Stomach smooth muscle (tissue), 2 donors: ENCODE measurements at regions not wholly inside any gene's neighbourhood (a gene's known extent, or its start where the extent isn't known, plus 50 kb on each side); places are given as distances from the start of the nearest gene placed in this dataset.
"Not testable (repeated sequence)": the region's sequence is repeated elsewhere in the genome, so short reads cannot be mapped to it uniquely, and the experiment has no call there.

Experiments
- H3K27ac ChIP-seq: one replicate; pipeline ENCODE4 v1.7.0; 2013; ENCODE audit warnings: mild to moderate bottlenecking, low read length, inconsistent platforms
- H3K27me3 ChIP-seq, 2 donors: one replicate each; pipeline ENCODE4 v1.7.0; 2013; ENCODE audit warnings: low read length in 2 of 2; ENCODE audit not compliant: insufficient read depth in 2 of 2, control insufficient read depth in 1 of 2
- H3K36me3 ChIP-seq, 2 donors: one replicate each; pipeline ENCODE4 v1.7.0; 2013; ENCODE audit warnings: low read length in 2 of 2; ENCODE audit not compliant: control insufficient read depth in 2 of 2, insufficient read depth in 2 of 2
- H3K4me1 ChIP-seq: one replicate; pipeline ENCODE4 v1.7.0; 2013; ENCODE audit warnings: low read length; ENCODE audit not compliant: control insufficient read depth, insufficient read depth
- H3K4me3 ChIP-seq, 2 donors: one replicate each; pipeline ENCODE4 v1.7.0; 2013; ENCODE audit warnings: low read length in 2 of 2
- H3K9ac ChIP-seq, 2 donors: one replicate each; pipeline ENCODE4 v1.7.0; 2013; ENCODE audit warnings: low read length in 2 of 2, mild to moderate bottlenecking in 1 of 2
- H3K9me3 ChIP-seq, 2 donors: one replicate each; pipeline ENCODE4 v1.7.0; 2013; ENCODE audit warnings: low read length in 2 of 2; ENCODE audit not compliant: control insufficient read depth in 2 of 2
- donor health status: healthy.
- donor health status: Pancreatic carcinoma.

DNA sequence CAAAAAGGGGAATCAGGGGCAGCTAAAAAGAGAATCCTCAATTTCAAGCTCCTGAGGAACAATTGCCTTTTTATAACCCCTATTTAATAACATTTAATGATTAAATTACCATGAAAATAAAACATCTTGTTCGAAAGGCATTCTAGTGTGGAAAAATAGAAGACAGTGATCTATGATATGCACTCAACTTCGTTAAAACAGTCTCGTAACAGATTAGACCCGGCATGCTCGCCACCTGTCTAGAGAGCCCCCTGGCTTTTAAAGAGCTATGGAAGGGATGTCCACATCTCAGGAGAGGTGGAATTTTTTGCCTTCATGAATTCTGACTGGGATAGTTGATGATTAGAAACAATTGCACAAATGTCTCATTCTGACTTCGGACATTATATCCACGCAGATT is 153.7 kb upstream of the MDFIC2 start:
- H3K27me3 ChIP-seq = no peaks in the 10 kb centered on the region
- H3K4me3 ChIP-seq = no peak overlapping the region
- H3K9me3 ChIP-seq = no peaks in the 10 kb centered on the region

DNA sequence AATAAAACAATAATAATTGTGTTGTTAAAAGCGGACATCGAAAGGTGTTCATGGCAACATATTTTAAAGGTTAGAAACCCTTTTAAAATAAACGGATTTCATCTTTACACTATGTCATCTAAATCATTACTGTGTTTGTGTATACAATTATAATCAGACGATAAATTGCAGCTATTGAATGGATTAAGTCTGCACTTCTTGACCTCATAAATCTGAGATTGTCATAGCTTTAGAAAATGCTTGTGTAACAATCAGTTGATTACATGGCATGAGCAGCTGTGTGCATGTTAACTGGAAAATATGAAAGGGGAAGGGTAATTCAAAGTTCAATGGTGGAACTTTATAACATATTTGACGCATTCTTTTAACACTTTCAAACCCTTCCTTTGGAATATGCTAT is 152.4 kb upstream of the MDFIC2 start:
- Histone ChIP-seq H3K9me3 (no peaks in the 10 kb centered on the region), H3K9ac (no peak overlapping the region), H3K4me1 (no peaks in the 10 kb centered on the region), H3K4me3 (no peak overlapping the region), H3K36me3 (no peaks in the 10 kb centered on the region), H3K27ac (no peak overlapping the region), H3K27me3 (no peaks in the 10 kb centered on the region)

More for the DNA sequence above, 153.7 kb upstream of the MDFIC2 start:
- Histone ChIP-seq H3K27ac (no peak overlapping the region), H3K4me1 (no peaks in the 10 kb centered on the region), H3K36me3 (no peaks in the 10 kb centered on the region), H3K9ac (no peak overlapping the region)

DNA sequence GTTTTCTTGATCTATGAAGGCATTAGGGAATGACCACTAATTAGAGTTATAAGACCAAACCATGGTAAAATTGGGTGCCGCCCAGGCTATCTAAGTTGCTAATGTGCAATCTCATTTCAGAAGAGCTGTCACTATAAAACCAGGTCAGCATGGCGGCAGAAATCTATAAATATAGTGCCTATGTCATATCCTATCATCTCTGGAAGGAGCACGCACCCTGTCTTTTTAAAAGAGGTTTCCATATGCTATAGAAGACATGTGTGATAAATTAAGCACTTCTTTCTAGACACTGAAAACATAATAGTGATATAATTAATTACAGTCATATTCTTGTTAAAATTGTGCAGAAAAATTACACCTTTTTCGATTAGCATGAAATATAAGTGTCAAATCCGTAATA is 152.0 kb upstream of the MDFIC2 start:
- Histone ChIP-seq H3K4me1 (no peaks in the 10 kb centered on the region), H3K9me3 (no peaks in the 10 kb centered on the region), H3K27me3 (no peaks in the 10 kb centered on the region), H3K9ac (no peak overlapping the region), H3K4me3 (no peak overlapping the region), H3K27ac (no peak overlapping the region), H3K36me3 (no peaks in the 10 kb centered on the region)

DNA sequence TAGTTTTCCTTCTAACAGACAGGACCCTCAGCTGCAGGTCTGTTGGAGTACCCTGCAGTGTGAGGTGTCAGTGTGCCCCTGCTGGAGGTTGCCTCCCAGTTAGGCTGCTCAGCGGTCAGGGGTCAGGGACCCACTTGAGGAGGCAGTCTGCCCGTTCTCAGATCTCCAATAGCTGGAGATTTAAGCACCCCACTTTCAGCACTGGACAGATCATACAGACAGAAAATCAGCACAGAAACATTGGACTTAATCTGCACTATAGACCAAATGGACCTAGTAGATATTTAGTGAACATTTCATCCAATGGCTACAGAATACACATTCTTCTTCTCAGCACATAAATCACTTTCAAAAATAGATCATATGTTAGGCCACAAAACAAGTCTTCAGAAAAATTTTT is 137.8 kb upstream of the MDFIC2 start:
- H3K9ac ChIP-seq, H3K9me3 ChIP-seq, H3K4me3 ChIP-seq, H3K36me3 ChIP-seq, H3K27ac ChIP-seq, H3K27me3 ChIP-seq, H3K4me1 ChIP-seq: not testable (repeated sequence)

DNA sequence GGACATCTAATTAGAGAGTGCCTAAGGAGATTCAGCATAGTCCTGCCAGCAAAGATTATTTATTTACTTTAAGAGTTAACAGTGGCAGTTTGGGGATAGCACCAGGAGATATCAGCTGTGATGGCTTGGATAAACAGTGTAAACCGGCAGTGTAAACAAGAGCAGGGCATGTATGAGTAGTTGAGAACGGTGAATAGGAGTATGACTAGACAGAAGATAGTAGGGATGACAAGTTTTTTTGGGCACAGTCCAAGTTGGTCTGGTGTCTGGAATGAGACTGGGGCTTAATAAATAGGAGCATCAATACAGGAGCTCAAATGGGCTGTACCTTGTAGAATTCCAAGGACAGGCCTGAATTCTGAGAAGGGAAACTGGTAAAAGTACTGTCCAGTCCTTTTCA is 123.0 kb upstream of the MDFIC2 start:
- not testable (repeated sequence) for H3K4me1 ChIP-seq, H3K36me3 ChIP-seq, H3K27me3 ChIP-seq, H3K4me3 ChIP-seq, H3K9ac ChIP-seq, H3K9me3 ChIP-seq, H3K27ac ChIP-seq

DNA sequence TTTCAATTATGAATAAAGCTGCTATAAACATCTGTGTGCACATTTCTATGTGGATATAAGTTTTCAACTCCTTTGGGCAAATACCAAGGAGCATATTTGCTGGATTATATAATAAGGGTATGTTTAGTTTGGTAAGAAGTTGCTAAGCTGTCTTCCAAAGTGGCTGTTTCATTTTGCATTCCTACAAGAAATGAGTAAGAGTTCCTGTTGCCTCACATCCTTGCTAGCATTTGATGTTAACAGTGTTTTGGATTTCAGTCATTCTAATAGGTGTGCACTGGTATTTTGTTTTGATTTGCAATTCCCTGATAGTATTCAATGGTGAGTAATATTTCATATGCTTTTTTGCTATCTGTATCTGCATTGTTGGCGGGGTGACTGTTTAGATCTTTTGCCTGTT is 120.7 kb upstream of the MDFIC2 start:
- no peaks in the 10 kb centered on the region for H3K9me3 ChIP-seq
- no peaks in the 10 kb centered on the region for H3K4me1 ChIP-seq
- no peak overlapping the region for H3K27ac ChIP-seq
- no peak overlapping the region for H3K4me3 ChIP-seq
- H3K36me3 ChIP-seq = no peaks in the 10 kb centered on the region
- H3K9ac ChIP-seq = no peak overlapping the region
- no peaks in the 10 kb centered on the region for H3K27me3 ChIP-seq

DNA sequence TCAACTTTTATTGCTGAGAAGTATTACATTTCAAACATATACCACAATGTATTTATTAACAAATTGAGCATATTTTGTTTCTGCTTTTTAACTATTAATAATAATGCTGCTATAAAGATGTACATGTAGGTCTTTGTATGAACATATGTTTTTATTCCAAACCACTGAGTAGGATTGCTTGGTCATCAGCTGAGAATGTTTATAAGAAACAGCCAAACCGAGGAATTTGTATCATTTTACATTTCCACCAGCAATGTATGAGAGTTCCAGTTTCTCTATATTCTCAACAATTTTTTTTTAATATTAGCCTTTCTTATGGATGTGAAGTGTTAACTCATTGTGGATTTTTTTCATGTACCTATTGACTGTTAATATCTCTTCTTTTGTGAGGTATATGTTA is 119.5 kb upstream of the MDFIC2 start:
- Histone ChIP-seq H3K9me3 (no peaks in the 10 kb centered on the region), H3K27ac (no peak overlapping the region), H3K4me3 (no peak overlapping the region), H3K36me3 (no peaks in the 10 kb centered on the region), H3K9ac (no peak overlapping the region), H3K4me1 (no peaks in the 10 kb centered on the region), H3K27me3 (no peaks in the 10 kb centered on the region)

DNA sequence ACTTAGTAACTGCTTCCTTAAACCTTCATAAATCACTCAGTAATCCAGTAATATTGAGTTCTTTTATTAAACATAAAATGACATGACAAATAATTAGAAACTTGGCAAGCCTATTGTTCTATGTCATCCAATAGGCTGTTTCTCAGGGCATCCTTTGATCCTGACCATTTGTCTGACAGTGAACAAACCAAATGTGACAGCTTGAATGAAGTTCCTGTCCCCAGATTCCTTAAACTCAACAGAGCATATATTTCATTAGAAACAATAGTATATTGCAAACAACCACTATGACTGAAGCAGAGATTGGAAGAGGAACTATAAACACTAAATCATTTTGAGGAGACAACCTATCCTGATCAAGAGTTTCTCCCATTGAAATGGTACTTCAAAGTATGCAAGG is 113.6 kb upstream of the MDFIC2 start:
- Histone ChIP-seq H3K4me1 (no peaks in the 10 kb centered on the region), H3K27me3 (no peaks in the 10 kb centered on the region), H3K9me3 (no peaks in the 10 kb centered on the region), H3K27ac (no peak overlapping the region), H3K36me3 (no peaks in the 10 kb centered on the region), H3K4me3 (no peak overlapping the region), H3K9ac (no peak overlapping the region)

DNA sequence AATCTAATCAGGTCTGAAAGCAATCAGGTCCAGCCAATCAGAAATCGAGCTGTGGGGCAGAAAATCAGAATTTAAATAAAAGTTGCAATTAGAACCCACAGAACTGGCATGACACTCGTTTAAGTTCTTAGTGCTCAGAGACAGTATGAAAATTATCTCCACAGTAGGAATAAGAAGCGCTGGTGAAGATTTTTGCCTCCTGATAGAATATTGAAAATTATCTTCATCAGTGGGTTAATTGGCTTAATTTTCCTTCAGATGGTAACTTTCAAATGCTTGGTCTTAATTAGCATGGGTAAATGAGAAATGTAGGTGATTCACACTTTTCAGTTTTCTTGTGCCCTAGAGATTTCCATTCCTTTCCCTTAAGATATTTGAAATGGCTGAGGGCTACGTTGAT is 109.1 kb upstream of the MDFIC2 start:
- H3K27me3 ChIP-seq = no peaks in the 10 kb centered on the region
- no peaks in the 10 kb centered on the region for H3K36me3 ChIP-seq
- H3K4me1 ChIP-seq = no peaks in the 10 kb centered on the region
- H3K4me3 ChIP-seq = no peak overlapping the region
- H3K9ac ChIP-seq = no peak overlapping the region
- no peaks in the 10 kb centered on the region for H3K9me3 ChIP-seq
- H3K27ac ChIP-seq = no peak overlapping the region

DNA sequence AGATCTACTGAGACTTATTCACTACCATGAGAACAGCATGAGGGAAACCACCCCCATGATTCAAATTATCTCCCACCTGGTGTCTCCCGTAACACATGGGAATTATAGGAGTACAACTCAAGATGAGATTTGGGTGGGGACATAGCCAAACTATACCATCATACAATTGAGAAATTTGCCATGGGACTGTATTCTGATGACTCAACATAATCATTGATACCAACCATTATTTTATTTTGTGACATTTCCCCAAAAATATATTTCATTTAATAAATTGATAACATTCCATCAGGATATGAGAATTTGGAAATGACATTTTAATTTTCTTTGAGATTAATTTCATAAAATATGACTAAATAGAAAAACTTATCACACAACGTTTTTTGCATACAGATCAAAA is 96.6 kb upstream of the MDFIC2 start:
- H3K4me1 ChIP-seq = no peaks in the 10 kb centered on the region

DNA sequence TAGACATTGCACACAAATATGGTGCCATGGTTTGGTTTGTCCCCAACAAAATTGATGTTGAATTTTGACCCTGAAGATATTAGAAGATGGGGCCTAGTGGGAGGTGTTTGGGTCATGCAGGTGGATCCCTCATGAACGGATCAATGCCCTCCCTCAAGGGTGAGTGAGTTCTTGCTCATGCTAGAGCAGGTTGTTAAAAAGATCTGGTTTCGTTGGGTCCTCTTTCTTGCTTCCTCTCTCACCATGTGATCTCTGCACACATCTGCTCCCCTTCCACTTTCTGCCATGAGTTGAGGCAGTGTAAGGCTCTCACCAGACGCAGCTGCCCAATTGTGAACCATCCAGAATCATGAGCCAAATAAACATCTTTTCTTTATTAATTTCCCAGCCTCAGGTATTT is 87.8 kb upstream of the MDFIC2 start:
- no peaks in the 10 kb centered on the region for H3K9me3 ChIP-seq
- H3K27ac ChIP-seq = no peak overlapping the region
- H3K36me3 ChIP-seq = no peaks in the 10 kb centered on the region
- no peak overlapping the region for H3K4me3 ChIP-seq
- H3K9ac ChIP-seq = no peak overlapping the region
- H3K27me3 ChIP-seq = no peaks in the 10 kb centered on the region
- no peaks in the 10 kb centered on the region for H3K4me1 ChIP-seq

More for the DNA sequence above, 96.6 kb upstream of the MDFIC2 start:
- no peaks in the 10 kb centered on the region for H3K27me3 ChIP-seq
- no peak overlapping the region for H3K4me3 ChIP-seq
- H3K36me3 ChIP-seq = no peaks in the 10 kb centered on the region
- no peak overlapping the region for H3K27ac ChIP-seq
- no peak overlapping the region for H3K9ac ChIP-seq
- no peaks in the 10 kb centered on the region for H3K9me3 ChIP-seq
